DOHH2 (cell line): ENCODE measurements at regions not wholly inside any gene's neighbourhood (a gene's known extent, or its start where the extent isn't known, plus 50 kb on each side); places are given as distances from the start of the nearest gene placed in this dataset.

ENCODE experiments used
- EZH2phosphoT487 ChIP-seq: fragments of 200-600 bp; sonication (generic); IDR thresholded peaks from 2 replicates; pipeline ENCODE4 v1.6.1; 2017; ENCODE audit warnings: borderline replicate concordance, mild to moderate bottlenecking, antibody characterized with exemption, low read length, moderate library complexity, mixed read lengths
- TF ChIP-seq, protein P1 (sequence below): fragments of 200-600 bp; sonication (generic); IDR thresholded peaks from one replicate; pipeline ENCODE4 v1.5.1; 2014; ENCODE audit warnings: antibody characterized with exemption, mild to moderate bottlenecking, low read depth, low read length; ENCODE audit not compliant: poor library complexity, severe bottlenecking

DNA sequence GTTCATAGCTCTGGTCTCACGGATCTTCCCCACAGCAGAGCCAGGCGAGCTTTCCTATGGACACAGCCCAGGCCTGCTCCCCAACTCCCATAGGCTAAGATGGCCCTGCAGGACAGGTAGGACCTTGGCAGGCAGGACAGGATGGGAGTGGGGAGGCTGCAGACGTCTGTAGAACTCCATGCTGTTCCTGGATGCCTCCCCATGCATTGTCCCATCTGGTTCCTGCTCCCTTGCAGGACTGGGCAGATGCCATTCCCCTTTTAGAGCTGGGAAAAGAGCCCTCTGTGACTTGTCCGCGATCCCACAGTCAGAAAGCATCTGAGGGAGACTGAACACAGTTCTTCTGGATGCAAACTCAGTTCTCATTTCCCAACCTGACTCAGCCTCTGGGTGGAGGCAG, 71.9 kb upstream of the ATP5PO start:
- TF ChIP-seq, protein P1, sequence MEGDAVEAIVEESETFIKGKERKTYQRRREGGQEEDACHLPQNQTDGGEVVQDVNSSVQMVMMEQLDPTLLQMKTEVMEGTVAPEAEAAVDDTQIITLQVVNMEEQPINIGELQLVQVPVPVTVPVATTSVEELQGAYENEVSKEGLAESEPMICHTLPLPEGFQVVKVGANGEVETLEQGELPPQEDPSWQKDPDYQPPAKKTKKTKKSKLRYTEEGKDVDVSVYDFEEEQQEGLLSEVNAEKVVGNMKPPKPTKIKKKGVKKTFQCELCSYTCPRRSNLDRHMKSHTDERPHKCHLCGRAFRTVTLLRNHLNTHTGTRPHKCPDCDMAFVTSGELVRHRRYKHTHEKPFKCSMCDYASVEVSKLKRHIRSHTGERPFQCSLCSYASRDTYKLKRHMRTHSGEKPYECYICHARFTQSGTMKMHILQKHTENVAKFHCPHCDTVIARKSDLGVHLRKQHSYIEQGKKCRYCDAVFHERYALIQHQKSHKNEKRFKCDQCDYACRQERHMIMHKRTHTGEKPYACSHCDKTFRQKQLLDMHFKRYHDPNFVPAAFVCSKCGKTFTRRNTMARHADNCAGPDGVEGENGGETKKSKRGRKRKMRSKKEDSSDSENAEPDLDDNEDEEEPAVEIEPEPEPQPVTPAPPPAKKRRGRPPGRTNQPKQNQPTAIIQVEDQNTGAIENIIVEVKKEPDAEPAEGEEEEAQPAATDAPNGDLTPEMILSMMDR: no peak
- no peak for TF ChIP-seq EZH2phosphoT487
